ENCODE measurements at regions not wholly inside any gene's neighbourhood (a gene's known extent, or its start where the extent isn't known, plus 50 kb on each side); places are given as distances from the start of the nearest gene placed in this dataset.
A peak's percentile ranks its signal among the peaks of the same experiment; 100 is the strongest.

DNA sequence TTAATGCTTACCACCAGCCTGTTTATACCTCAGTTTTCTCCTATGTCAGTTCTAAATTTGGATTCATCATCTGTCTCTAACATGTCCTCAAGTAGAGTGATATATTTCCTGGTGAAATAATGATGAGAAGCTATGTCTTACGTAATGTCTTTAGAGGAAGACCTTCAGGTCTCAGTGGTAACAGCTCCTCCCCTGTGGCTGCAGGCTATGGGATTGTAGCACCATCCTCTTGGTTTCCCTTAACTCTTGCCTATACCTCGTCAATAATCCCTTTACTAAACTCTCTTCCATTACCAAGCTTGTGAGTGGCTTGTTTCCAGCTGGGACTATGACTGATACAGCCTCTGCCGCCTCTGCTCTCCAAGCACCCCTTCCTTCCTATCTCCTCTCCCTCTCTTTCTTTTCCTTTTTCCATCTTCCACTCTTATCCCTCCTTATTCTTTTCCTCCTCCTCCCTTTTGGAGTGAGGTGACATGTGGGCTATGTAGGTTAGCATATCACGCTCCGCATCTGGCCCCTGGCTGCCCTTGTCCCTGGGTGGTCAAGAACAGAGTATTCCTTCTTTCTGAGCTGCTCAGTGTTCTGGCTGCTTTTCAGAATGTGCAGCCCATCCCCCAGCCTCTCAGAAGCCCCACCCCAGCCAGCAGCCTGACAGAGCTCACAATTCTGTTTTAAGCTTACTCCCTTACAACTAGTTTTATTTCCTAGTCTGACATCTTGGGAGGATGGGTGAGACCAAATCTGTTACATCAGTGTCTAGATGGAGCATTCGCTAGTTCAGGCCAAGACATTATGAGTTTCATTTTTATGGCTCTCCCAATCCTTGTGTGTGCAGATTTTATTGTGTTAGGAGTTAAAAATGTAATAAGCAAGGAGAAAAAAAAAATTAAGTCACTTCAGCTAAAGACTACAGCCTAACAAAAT, 75.0 kb upstream of the RNU6-1 start:
- peak; percentile 83 to 93 (median 87) for DNase-seq
- H3K27ac ChIP-seq (ENCODE audit: low read depth in 2 of 2, low read length in 2 of 2), result peak overlapping the region in 1 of 2 donors; percentile 59
- H3K4me3 ChIP-seq (ENCODE audit: low read length in 3 of 3), result peak overlapping the region in 1 of 3 donors; percentile 13
- no peaks in the 10 kb centered on the region for H3K36me3 ChIP-seq (ENCODE audit: control insufficient read depth in 2 of 3, insufficient read depth in 3 of 3, low read length in 3 of 3)
- H3K9ac ChIP-seq (ENCODE audit: low read length in 3 of 3), result no peak overlapping the region
- TF ChIP-seq CTCF (IDR thresholded peaks at IDR 0.05; ENCODE audit: borderline replicate concordance, extremely low read depth, insufficient read depth), result no peak
- H3K27me3 ChIP-seq (ENCODE audit: control insufficient read depth, insufficient read depth, low read length), result no peaks in the 10 kb centered on the region
- FAIRE-seq, result no peak
- H3K9me3 ChIP-seq (ENCODE audit: control insufficient read depth in 2 of 3, insufficient read depth in 1 of 3, low read length in 3 of 3), result peaks cover 0 to 3% (median 2%) of the 10 kb centered on the region in 3 donors
- peaks cover 3 to 6% (median 5%) of the 10 kb centered on the region in 3 donors for H3K4me1 ChIP-seq (ENCODE audit: control insufficient read depth in 2 of 3, insufficient read depth in 2 of 3, low read depth in 1 of 3, low read length in 3 of 3)
- intact Hi-C loops (cut with DNase I), result no loop called here

- intact Hi-C loops (cut with DNase I), result no loop called here
- peaks cover 3 to 6% (median 5%) of the 10 kb centered on the region in 3 donors for H3K4me1 ChIP-seq (ENCODE audit: control insufficient read depth in 2 of 3, insufficient read depth in 2 of 3, low read depth in 1 of 3, low read length in 3 of 3)
- no peaks in the 10 kb centered on the region for H3K27me3 ChIP-seq (ENCODE audit: control insufficient read depth, insufficient read depth, low read length)
- H3K36me3 ChIP-seq (ENCODE audit: control insufficient read depth in 2 of 3, insufficient read depth in 3 of 3, low read length in 3 of 3), result no peaks in the 10 kb centered on the region
- FAIRE-seq (no peak), DNase-seq (peak; percentile 79 to 94 (median 86))
- H3K4me3 ChIP-seq (ENCODE audit: low read length in 3 of 3), result no peak overlapping the region
- no peak for TF ChIP-seq CTCF (IDR thresholded peaks at IDR 0.05; ENCODE audit: borderline replicate concordance, extremely low read depth, insufficient read depth)
- H3K9me3 ChIP-seq (ENCODE audit: control insufficient read depth in 2 of 3, insufficient read depth in 1 of 3, low read length in 3 of 3), result peaks cover 0 to 2% (median 0%) of the 10 kb centered on the region in 3 donors
- no peak overlapping the region for H3K9ac ChIP-seq (ENCODE audit: low read length in 3 of 3)
- peak overlapping the region in 1 of 2 donors; percentile 59 for H3K27ac ChIP-seq (ENCODE audit: low read depth in 2 of 2, low read length in 2 of 2)
These were observed 75.9 kb upstream of the RNU6-1 start for GRCh38 chr15:67915461-67916374.

DNA sequence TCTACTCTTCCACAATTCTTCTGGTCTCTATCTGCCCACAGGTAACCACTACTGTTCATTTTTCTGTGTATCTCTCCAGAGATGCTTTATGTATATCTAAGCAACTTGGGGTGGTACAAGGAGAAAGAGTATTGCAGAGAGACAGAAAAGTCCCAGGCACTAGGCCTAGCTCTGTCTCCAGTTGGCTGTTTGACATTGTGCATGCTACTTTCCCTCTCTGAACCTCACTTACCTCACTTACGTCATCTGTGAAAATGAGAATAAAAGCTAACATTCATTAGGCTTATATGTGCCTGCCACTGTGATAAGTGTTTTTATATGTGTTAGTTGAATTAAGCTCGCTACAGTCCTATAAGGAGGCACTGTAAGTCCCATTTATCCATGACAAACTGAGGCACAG, 76.7 kb upstream of the RNU6-1 start:
- FAIRE-seq, result no peak

More for the DNA sequence above, 76.7 kb upstream of the RNU6-1 start:
- H3K27ac ChIP-seq (ENCODE audit: low read depth in 2 of 2, low read length in 2 of 2), result no peak overlapping the region
- intact Hi-C loops (cut with DNase I), result no loop called here
- peaks cover 3 to 6% (median 5%) of the 10 kb centered on the region in 3 donors for H3K4me1 ChIP-seq (ENCODE audit: control insufficient read depth in 2 of 3, insufficient read depth in 2 of 3, low read depth in 1 of 3, low read length in 3 of 3)
- H3K36me3 ChIP-seq (ENCODE audit: control insufficient read depth in 2 of 3, insufficient read depth in 3 of 3, low read length in 3 of 3), result no peaks in the 10 kb centered on the region
- TF ChIP-seq CTCF (IDR thresholded peaks at IDR 0.05; ENCODE audit: borderline replicate concordance, extremely low read depth, insufficient read depth), result no peak
- peaks cover 0 to 2% (median 0%) of the 10 kb centered on the region in 3 donors for H3K9me3 ChIP-seq (ENCODE audit: control insufficient read depth in 2 of 3, insufficient read depth in 1 of 3, low read length in 3 of 3)
- no peak for DNase-seq
- no peaks in the 10 kb centered on the region for H3K27me3 ChIP-seq (ENCODE audit: control insufficient read depth, insufficient read depth, low read length)
- H3K4me3 ChIP-seq (ENCODE audit: low read length in 3 of 3), result no peak overlapping the region
- H3K9ac ChIP-seq (ENCODE audit: low read length in 3 of 3), result no peak overlapping the region
